NCI-H774 (cell line): ENCODE measurements at regions not wholly inside any gene's neighbourhood (a gene's known extent, or its start where the extent isn't known, plus 50 kb on each side); places are given as distances from the start of the nearest gene placed in this dataset.

Experiments
- DNase-seq: peaks from one replicate; lab custom pipeline; 2025; lab: John Stamatoyannopoulos, UW

DNA sequence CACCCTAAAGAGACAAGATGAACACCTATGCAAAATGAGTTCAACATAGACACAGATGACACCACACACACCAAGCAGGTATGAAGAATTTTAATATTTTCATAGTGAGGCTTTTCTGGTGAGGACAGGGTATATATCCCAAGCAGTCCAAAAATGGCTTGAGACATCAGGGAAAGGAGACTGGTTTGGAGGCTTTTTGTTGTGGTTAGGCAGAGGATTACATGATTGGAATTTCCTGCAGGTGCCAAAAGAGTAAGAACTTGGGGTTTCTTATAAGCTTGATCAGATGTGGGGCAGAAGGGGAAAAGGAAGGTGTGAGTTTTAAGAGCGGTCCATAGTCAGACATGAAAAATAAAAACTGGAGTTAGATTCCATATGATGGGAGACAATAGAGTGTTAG, 420.8 kb upstream of the SLITRK1 start:
- no peak for DNase-seq

- DNase-seq, result no peak
These were observed 415.0 kb upstream of the SLITRK1 start for GRCh38 chr13:84297251-84297650.

DNA sequence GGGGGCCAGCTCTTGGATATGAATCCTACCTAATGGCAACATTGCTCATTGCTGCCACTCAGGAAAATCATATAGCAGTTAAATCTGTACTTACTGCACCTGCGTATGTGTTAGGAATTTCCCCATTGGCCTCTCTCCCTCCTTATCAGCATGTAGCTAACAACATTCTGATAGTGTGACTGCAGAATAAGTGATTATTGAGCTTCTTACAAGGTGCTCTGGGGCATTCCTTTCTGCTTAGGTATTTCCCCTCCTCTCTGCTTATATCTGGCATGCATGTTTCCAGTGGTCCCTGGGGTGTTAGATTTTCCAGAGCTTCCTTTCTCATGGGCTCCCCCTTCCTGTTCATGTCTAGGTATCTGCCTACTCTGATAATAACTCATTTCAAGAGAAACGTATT, 414.1 kb upstream of the SLITRK1 start:
- no peak for DNase-seq

GRCh38 chr13:84294576-84294975, 412.3 kb upstream of the SLITRK1 start:
- DNase-seq, result no peak

DNA sequence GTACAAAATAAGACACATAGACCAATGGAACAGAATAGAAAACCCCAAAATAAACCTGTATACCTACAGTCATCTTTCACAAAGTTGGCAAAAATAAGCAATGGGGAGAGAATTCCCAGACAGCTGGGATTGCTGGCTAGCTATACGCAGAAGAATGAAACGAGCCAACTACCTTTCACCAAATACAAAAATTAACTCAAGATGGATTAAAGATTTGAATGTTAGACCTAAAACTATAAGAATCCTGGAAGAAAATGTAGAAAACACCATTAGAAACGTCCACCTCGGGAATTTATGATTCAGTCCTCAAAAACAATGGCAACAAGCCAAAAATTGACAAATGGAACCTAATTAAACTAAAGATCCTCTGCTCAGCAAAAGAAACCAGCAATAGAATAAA, 408.1 kb upstream of the SLITRK1 start:
- DNase-seq, result no peak

DNA sequence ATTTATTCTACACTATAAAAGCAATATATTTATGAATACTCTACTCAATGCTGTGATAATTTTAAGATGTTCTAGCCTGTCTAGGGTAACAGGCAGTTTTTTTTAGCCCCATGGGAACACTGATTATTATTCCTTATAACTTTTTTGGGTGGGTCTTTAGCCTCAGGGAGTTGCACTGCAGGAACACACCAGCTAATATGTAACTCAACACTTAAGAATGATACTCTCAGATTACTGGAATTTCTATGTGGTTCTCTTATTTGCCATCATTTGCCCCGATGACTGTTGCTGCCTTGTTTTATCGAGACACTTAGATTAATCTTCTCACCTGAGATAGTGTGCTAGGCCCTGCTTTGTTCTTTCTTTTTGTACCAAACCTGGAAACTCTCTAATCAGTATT, 396.9 kb upstream of the SLITRK1 start:
- no peak for DNase-seq

GRCh38 chr13:84272877-84273562, 390.7 kb upstream of the SLITRK1 start:
- no peak for DNase-seq

DNA sequence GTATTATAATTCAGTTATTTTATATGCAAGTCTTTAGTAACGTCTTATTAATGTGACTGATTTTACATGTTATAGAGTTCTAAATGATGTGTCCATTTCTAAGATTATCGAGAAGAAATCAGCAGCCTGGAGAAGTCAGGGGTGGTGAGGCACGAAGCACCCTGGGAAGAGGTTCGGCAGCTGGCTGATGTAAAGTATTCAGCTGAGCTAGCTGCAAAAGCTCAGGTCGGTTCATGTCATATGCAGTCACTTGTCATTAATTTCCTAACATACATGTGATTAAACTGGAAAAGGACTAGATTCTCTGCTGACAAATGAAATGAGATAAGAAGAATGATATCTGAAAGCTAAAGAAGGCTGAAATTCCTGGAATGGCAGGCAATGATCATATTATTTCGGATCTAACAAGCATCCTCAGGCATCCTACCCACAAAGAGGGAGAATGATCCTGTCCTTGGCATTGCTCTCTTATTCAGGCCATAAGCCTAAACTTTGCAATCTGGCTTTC, 383.0 kb upstream of the SLITRK1 start:
- DNase-seq, result no peak

DNA sequence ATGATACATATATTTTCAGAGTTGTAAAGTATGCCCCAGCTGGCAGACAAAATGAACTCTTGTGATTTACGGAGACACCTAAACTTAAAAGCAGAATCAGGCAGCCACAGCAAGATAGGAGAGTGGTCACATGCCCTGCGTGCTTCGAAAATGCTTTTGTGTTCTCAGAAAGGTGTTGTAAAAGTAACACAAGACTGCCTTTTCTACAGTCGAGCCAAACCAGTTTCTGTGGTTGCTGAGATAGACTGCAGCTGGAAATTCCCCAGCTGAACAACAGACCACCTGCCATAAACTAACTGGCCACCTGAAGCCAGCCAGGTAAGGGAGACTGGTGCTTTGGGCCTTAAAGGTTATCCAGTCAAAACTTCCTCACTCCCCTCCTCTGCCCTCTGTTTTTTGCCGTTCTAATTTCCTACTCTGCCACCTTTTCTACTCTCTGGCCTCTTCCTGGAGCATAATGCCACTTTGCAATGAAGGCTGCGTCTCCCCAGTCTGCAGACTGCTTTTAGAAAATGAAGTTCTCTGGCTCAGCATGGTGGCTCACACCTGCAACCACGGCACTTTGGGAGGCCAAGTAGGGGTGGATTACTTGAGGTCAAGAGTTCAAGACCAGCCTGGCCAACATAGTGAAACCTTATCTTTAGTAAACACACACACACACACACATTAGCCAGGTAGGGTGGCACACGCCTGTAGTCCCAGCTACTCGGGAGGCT, 381.2 kb upstream of the SLITRK1 start:
- DNase-seq, result no peak

DNA sequence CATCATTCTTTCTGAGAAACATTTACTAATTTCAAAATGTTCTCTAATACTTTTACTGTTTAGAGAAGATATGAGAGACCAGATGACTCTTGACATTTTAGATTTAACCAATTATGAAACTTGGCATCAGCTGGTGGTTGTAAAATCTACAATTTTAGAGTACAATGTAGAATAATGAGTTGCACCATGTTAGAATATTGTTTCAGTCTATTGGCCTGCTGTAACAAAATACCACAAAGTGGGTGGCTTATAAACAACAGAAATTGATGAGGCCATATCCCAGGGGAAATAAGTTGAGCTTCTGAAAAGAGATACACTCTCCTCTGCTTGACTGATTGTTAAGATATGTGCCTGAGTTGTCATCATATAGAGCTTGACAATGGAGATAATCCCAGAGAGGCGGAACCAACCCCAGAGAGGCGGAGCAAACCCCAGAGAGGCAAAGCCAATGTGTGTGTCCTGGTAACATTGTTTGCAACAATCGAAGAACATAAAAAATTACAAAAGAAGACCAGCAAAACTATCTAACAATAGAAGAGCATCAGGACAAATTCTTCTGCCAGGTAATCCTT, 373.0 kb upstream of the SLITRK1 start:
- DNase-seq, result no peak

- no peak for DNase-seq
These were observed 367.2 kb upstream of the SLITRK1 start for GRCh38 chr13:84249463-84249862.

DNA sequence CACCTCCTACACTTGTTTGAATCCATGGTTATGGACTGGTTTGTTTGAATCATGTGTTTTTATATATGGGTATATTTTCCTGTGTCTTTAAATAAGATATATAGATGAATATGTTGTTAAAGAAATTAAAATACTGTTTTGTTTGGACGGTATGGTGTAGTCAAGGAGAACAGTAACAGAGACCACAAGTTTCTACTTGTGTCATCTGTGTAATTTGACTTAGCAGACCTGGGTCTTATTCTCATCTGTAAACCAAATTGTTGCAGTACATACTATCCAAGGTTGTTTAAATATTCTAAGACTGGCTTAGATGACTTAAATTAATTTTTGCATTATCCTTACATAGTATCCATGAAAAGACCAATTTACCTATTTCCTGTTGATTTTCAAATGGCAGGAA, 361.1 kb upstream of the SLITRK1 start:
- DNase-seq, result no peak

GRCh38 chr13:84239032-84239431, 356.8 kb upstream of the SLITRK1 start:
- DNase-seq, result no peak

DNA sequence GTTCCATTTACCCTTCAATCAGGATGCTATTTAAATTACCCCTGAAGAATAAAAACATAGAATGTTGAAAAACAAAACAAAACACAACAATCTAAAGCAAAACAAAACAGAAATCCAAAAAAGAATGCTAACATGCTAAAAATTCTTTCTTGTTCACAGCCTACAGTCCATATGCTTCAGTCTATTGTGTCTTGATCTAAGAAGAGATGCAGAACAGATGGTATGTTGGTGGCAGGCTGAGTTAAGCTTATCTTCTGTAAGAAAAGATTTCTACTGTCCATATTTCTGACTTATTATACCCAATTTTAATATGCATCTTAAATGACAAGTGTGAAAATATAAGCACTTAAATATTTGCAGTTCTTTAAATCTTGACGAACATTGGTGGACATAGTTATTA, 356.1 kb upstream of the SLITRK1 start:
- no peak for DNase-seq

DNA sequence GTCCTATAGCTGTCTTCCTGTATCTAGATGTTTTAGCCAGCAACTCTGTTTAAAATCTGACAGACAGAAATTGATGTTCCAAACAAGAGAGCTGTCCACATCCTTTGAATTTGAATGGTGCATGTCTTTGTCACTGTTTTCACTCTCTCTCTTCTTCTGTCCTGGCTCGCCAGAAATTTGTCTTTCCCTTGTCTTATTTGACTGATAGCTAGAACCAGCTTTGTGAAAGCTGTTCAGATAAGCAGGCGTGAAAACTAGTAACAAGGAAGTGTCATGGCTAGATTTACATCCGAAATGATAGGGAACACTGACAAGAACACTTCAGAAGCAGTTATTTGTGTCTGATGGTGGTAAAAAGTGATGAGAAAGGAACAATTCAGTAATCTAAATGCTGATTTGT, 354.9 kb upstream of the SLITRK1 start:
- no peak for DNase-seq

DNA sequence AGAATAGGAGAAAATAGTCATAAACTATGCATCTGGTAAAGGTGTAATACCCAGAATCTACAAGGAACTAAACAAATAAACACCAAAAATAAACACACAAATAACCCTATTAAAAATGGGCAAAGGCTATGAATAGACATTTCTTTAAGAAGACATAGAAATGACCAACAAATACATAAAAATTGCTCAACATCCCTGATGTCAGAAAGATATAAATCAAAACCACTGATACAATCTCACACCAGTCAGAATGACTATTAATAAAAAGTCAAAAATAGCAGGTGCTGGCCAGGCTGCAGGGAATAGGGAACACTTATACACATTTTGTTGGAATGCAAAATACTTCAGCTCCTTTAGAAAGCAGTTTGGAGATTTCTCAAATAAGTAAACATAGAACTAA, 352.1 kb upstream of the SLITRK1 start:
- DNase-seq, result no peak

- DNase-seq, result no peak
These were observed 348.3 kb upstream of the SLITRK1 start for GRCh38 chr13:84230568-84230967.

GRCh38 chr13:84211048-84211447, 328.8 kb upstream of the SLITRK1 start:
- no peak for DNase-seq

- no peak for DNase-seq
These were observed 326.1 kb upstream of the SLITRK1 start for GRCh38 chr13:84208246-84208910.

GRCh38 chr13:84207509-84207908, 325.2 kb upstream of the SLITRK1 start:
- no peak for DNase-seq

- no peak for DNase-seq
These were observed 318.7 kb upstream of the SLITRK1 start for GRCh38 chr13:84200971-84201370.

DNA sequence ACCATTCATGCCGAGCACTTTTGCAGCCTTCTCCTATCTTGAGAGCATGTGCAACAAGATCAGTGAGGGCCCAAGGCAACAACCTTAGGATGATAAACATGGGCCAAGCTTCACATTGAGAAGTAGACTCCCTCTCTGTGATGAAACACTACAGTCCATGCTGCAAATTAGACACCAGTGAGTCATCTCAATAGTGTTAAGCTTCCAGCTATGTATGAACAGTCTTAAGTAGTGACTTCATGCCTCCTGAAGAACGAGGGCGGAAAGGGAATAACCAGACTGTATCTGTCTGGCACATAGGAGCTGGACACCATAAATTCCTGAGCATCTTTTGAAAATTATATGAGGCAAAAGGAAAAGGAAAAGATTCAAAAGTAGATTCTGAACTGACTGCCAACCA, 309.9 kb upstream of the SLITRK1 start:
- no peak for DNase-seq

- DNase-seq, result no peak
These were observed 308.9 kb upstream of the SLITRK1 start for GRCh38 chr13:84191139-84191538.
